Epithelial cell of prostate (primary cell): ENCODE measurements at regions not wholly inside any gene's neighbourhood (a gene's known extent, or its start where the extent isn't known, plus 50 kb on each side); places are given as distances from the start of the nearest gene placed in this dataset.

Source experiments
- DNase-seq: peaks from one replicate; pipeline ENCODE4 v3.0.0-alpha.2; 2011; ENCODE audit warnings: low read depth, low spot score
- H3K27ac ChIP-seq: fragments of 450-650 bp; 2 replicates; pipeline ENCODE4 v1.5.1; 2017; ENCODE audit warnings: mild to moderate bottlenecking

GRCh38 chr15:58235961-58236360 lies 97.8 kb downstream of the AQP9 start:
- peak overlapping the region; percentile 100 for H3K27ac ChIP-seq
- DNase-seq, result no peak

DNA sequence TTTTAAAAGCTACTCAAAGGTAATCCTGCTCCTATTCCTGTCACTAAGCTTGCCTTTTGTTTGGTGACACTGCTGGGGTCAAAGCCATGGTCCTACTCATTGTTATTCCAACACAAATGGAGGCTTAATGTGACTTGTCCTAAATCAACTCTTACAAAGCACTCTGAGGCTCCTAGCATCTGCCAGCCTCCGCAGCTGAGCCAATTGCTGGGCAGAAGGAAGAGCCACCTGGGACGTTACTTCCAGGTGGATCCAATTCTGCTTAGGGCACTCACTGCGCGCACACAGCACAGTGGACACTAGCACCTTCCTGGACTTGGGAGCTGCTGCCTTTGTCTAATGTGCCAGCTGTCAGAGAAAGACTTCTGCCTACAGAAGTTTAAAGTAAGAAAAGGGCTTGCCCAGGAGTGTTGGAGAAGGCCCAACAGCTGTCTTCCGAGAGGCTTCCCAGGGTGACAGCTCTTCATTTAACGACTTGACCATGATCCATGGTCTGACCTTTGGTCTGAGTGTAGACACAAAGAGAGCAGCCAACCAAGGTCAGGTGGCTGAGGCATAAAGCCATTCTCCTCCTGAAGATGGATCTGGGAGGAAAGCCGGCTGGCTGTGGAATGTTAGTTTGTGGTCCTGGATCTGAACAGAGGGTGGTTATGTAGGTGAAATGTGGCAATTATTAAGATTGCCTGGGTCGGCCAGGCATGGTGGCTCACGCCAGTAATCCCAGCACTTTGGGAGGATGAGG lies 102.2 kb downstream of the AQP9 start:
- H3K27ac ChIP-seq, result no peak overlapping the region
- no peak for DNase-seq

GRCh38 chr15:58241872-58242271 lies 103.7 kb downstream of the AQP9 start:
- DNase-seq, result no peak

GRCh38 chr15:58243070-58243469 lies 104.9 kb downstream of the AQP9 start:
- no peak for DNase-seq
- no peak overlapping the region for H3K27ac ChIP-seq

More at GRCh38 chr15:58241872-58242271, 103.7 kb downstream of the AQP9 start:
- no peak overlapping the region for H3K27ac ChIP-seq

DNA sequence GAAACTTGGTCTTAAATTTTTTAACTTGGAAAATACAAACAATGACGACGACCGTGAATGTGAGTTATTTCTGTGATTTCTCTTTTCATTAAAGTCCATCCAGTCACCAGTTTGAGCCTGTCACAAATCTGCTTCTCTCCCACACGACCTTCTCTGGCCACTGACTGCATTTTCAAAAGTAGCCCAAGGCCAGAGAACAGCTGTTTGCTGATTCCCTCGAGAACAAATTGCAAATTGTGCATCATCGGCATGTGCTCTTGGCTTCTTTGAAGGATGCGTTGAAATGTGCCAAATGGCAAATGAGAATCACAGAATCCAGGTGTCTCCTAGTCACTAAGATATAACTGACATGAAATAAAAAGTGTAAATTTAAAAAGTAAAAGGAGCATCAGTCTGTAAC lies 106.4 kb downstream of the AQP9 start:
- no peak overlapping the region for H3K27ac ChIP-seq
- DNase-seq, result no peak

DNA sequence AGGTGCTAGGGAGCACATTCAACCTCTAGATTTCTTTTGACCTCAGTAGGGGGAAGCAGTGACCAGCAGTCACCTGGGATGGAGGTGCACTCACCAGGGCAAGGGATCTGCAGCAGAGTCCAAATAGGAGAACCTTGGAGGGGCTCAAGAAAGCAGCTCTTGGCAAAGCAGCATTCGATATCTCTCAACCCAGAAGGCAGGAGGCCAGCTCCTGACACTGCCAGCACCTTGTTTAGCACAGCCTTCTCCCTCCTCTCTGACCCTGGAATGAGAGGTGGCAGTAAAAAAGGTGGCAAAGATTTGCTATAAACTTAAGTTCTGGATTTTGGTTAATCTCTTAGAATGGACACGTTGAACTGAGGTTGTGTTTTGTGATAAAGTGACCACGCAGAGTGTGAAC lies 107.9 kb downstream of the AQP9 start:
- DNase-seq, result no peak
- H3K27ac ChIP-seq, result no peak overlapping the region

- no peak for DNase-seq
- H3K27ac ChIP-seq, result no peak overlapping the region
These were observed 110.0 kb downstream of the AQP9 start for GRCh38 chr15:58247855-58248842.

GRCh38 chr15:58249646-58250312 lies 111.6 kb downstream of the AQP9 start:
- no peak overlapping the region for H3K27ac ChIP-seq
- DNase-seq, result no peak

- no peak for DNase-seq
- no peak overlapping the region for H3K27ac ChIP-seq
These were observed 114.6 kb downstream of the AQP9 start for GRCh38 chr15:58252586-58253323.

DNA sequence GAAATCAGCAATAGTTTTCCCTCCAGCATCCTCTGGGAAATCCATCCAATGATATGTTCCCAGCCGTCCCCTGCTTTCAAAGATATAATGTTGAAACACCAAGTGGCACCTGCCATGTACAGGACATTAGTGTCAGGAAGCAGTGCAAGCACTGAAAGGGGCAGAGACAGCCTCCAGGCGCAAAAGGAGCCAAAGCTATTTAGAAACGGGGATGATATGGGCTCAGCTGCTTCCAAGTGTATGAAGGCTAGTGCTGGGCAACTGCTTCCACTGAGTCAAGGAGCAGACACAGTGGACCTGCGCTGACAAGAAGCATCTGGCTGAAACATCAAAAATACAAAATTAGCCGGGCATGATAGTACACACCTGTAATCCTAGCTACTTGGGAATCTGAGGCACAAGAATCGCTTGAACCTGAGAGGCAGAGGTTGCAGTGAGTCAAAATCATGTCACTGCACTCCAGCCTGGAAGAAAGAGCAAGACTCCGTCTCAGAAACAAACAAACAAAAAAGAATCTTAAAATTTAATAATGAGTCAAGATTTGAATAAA lies 119.7 kb downstream of the AQP9 start:
- peak overlapping the region; percentile 84 for H3K27ac ChIP-seq

DNA sequence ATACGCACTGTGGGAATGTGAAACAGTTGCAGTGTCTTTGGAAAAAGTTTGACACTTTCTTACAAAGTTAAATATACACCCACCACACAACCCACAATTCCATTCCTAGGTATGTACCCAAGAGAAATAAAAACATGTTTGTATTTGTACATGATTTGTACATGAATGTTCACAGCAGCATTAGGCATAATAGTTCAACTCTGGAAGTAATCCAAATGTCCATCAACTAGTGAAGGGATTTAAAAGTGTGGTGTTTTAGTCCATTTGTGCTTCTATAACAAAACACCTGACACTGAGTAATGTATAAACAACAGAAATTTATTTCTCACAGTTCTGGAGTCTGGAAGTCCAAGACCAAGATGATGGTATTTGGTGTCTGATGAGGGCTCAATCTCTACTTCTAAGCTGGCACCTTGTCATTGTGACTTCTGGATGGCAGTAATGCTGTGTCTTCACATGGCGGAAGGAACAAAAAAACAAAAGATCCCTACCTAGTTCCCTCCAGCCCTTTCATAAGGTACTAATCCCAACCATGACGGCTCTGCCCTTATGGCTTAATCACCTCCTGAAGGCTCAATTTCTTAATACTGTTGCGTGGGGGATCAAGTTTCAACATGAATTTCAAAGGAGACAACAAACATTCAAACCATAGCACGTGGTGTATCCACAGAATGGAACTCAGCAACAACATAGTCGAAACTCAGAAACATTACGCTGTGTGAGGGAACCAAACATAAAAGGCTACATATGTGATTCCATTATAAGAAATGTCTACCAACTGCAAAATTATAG lies 120.5 kb downstream of the AQP9 start:
- DNase-seq, result peak; percentile 88
- H3K27ac ChIP-seq, result peak overlapping the region; percentile 84

More for the DNA sequence above, 119.7 kb downstream of the AQP9 start:
- no peak for DNase-seq

GRCh38 chr15:58260205-58260724 lies 122.1 kb downstream of the AQP9 start:
- DNase-seq, result no peak
- peak overlapping the region; percentile 84 for H3K27ac ChIP-seq

GRCh38 chr15:58260725-58261267 lies 122.6 kb downstream of the AQP9 start:
- peak overlapping the region; percentile 84 for H3K27ac ChIP-seq
- DNase-seq, result peak; percentile 44

- H3K27ac ChIP-seq, result peak overlapping the region; percentile 84
- DNase-seq, result no peak
These were observed 123.2 kb downstream of the AQP9 start for GRCh38 chr15:58261368-58261767.

- DNase-seq, result no peak
- no peak overlapping the region for H3K27ac ChIP-seq
These were observed 126.1 kb downstream of the AQP9 start for GRCh38 chr15:58264053-58264971.

GRCh38 chr15:58267051-58267450 lies 128.9 kb downstream of the AQP9 start:
- H3K27ac ChIP-seq, result peak overlapping the region; percentile 63
- DNase-seq, result no peak

DNA sequence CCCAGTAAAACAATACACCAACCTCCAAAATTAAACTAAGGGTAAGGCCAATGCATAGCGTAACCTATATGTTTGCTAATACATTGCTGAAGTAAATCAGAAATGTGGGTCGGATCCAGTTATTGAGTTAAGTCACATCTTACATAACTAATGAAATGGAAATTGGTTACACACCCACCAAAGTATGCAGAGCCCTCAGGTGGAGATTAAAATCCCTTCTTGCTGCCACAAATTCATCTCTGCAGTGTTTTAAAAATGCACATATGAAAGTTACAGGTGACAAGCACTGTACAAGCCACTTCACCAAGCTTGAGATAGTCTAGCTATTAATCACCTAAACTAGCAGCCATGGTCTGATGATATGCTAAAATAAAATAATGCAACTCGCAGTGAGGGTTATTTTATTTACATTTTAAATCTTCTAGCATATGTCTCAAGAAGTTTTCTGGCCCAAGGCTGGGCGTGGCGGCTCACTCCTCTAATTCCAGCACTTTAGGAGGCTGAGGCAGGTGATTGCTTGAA lies 130.6 kb downstream of the AQP9 start:
- no peak for DNase-seq
- H3K27ac ChIP-seq, result peak overlapping the region; percentile 63
